ENCODE measurements at regions not wholly inside any gene's neighbourhood (a gene's known extent, or its start where the extent isn't known, plus 50 kb on each side); places are given as distances from the start of the nearest gene placed in this dataset.

DNA sequence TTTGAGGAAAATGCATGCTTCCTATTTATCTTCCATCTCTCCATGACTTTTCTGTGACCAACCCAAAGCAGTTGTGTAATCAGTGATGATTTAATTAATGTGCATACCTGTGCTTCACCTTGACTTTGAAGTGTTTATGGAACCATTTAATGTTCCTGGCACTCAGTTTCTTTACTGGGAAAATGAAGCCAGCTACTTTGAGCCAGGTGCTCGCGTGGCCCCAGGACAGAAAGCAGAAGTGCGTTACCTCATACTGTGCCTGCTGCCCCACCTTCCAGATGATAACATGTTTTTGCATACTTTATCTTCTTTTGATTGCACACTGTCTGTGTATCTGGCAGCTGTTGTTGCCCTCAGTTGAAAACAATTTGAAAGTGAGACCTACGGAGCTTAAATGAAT is 61.3 kb downstream of the PMAIP1 start:
- in situ Hi-C loops (cut with HindIII; ENCODE audit: extremely low pct_ligation_motif_present, low pct_unique_long_range_greater_than_20kb), result no loop called here
- 5% methylated on average over 4 of the region's 4 CpGs for WGBS (ENCODE audit: low lambda C conversion rate)

DNA sequence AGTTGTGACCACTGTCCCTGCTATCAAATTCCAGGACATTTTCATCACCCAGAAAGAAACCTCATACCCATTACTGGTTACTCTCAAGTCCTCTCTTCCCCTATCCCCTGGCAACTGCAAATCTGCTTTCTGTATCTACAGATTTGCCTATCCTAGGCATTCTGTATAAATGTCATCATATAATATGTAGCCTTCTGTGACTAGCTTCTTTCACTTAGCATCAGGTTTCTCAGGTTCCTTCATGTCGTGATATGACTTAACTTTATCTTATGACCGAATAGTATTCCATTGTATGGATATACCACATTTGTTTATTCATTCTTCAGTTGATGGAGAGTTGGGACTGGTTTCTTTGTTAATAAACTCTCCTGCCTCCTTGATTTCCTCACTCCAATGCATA is 60.5 kb downstream of the PMAIP1 start:
- ChIA-PET CTCF (ENCODE audit: low intra/inter-chr PET ratio, low total read pairs) (no interaction called here), POLR2A (no interaction called here)
- Histone ChIP-seq H3K4me1 (ENCODE audit: insufficient read depth, low read length) (no peaks in the 10 kb centered on the region), H3K27ac (ENCODE audit: extremely low read length, insufficient read depth, low read length) (no peak overlapping the region), H3K9me3 (ENCODE audit: low read length) (no peaks in the 10 kb centered on the region), H3K27me3 (ENCODE audit: control insufficient read depth in 1 of 2, insufficient read depth in 2 of 2, low read length in 2 of 2) (no peaks in the 10 kb centered on the region; a peak in 1 of 5 replicates), H4K20me1 (ENCODE audit: insufficient read depth, low read length) (no peaks in the 10 kb centered on the region), H3K9ac (ENCODE audit: insufficient read depth, low read depth, low read length) (no peak overlapping the region), H3K4me3 (replicated peaks in 1 of 3; ENCODE audit: insufficient read depth in 1 of 3, low read depth in 2 of 3, low read length in 3 of 3) (no peak overlapping the region), H3K36me3 (replicated peaks in 1 of 2; ENCODE audit: control insufficient read depth in 1 of 2, insufficient read depth in 2 of 2, low read length in 2 of 2) (no peaks in the 10 kb centered on the region), H2AFZ (ENCODE audit: low read length) (no peak overlapping the region), H3K79me2 (ENCODE audit: insufficient read depth, low read length) (no peaks in the 10 kb centered on the region), H3K4me2 (ENCODE audit: low read depth, low read length) (no peak overlapping the region)
- WGBS (ENCODE audit: low lambda C conversion rate), result 3% methylated on average over 2 of the region's 2 CpGs
- in situ Hi-C loops (cut with HindIII; ENCODE audit: extremely low pct_ligation_motif_present, low pct_unique_long_range_greater_than_20kb), result no loop called here
- intact Hi-C loops (cut with micrococcal nuclease; ENCODE audit: unreplicated experiment), result no loop called here
- DNase-seq (ENCODE audit: low spot score) (no peak), ATAC-seq (no peak), FAIRE-seq (no peak)
- TF ChIP-seq ZNF230 (CRISPR knock-in tag; IDR thresholded peaks at IDR 0.05) (no peak), STAT5B (CRISPR knock-in tag; IDR thresholded peaks at IDR 0.05) (no peak), RBFOX2 (IDR thresholded peaks at IDR 0.05; ENCODE audit: low read depth, low read length) (no peak), ZFP62 (CRISPR knock-in tag; IDR thresholded peaks at IDR 0.05) (no peak), ZNF12 (CRISPR knock-in tag; IDR thresholded peaks at IDR 0.05) (no peak), KDM1A (CRISPR knock-in tag; IDR thresholded peaks at IDR 0.05) (no peak), PRPF4 (IDR thresholded peaks at IDR 0.05; ENCODE audit: low read depth, low read length, poor library complexity, severe bottlenecking) (no peak), NFKBIZ (CRISPR knock-in tag; IDR thresholded peaks at IDR 0.05) (no peak), ZNF703 (CRISPR knock-in tag; IDR thresholded peaks at IDR 0.05; ENCODE audit: borderline replicate concordance) (no peak), MAFK (conservative IDR thresholded peaks at IDR 0.05 in 1 of 2, IDR thresholded peaks at IDR 0.05 in 1 of 2; ENCODE audit: low read length in 2 of 2) (no peak)
- TF ChIP-seq, protein P1, sequence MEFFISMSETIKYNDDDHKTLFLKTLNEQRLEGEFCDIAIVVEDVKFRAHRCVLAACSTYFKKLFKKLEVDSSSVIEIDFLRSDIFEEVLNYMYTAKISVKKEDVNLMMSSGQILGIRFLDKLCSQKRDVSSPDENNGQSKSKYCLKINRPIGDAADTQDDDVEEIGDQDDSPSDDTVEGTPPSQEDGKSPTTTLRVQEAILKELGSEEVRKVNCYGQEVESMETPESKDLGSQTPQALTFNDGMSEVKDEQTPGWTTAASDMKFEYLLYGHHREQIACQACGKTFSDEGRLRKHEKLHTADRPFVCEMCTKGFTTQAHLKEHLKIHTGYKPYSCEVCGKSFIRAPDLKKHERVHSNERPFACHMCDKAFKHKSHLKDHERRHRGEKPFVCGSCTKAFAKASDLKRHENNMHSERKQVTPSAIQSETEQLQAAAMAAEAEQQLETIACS (CRISPR knock-in tag; IDR thresholded peaks at IDR 0.05), result no peak
- TF ChIP-seq, protein P2, sequence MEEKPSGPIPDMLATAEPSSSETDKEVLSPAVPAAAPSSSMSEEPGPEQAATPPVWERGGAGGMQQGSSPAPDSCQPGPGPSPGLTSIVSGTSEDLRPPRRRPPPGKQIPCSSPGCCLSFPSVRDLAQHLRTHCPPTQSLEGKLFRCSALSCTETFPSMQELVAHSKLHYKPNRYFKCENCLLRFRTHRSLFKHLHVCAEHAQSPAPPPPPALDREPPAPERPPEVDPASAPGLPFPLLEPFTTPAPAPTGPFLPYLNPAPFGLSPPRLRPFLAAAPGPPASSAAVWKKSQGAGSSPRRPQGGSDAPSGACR (CRISPR knock-in tag; IDR thresholded peaks at IDR 0.05), result no peak
- no TSS peak for BruUV-seq (replicated peaks)

More for the DNA sequence above, 61.3 kb downstream of the PMAIP1 start:
- ATAC-seq (no peak), FAIRE-seq (no peak), DNase-seq (ENCODE audit: low spot score) (no peak)
- ChIA-PET POLR2A (no interaction called here), CTCF (ENCODE audit: low intra/inter-chr PET ratio, low total read pairs) (no interaction called here)
- Histone ChIP-seq H3K27me3 (ENCODE audit: control insufficient read depth in 1 of 2, insufficient read depth in 2 of 2, low read length in 2 of 2) (no peaks in the 10 kb centered on the region; a peak in 1 of 5 replicates), H3K4me2 (ENCODE audit: low read depth, low read length) (no peak overlapping the region), H3K79me2 (ENCODE audit: insufficient read depth, low read length) (no peaks in the 10 kb centered on the region), H3K36me3 (replicated peaks in 1 of 2; ENCODE audit: control insufficient read depth in 1 of 2, insufficient read depth in 2 of 2, low read length in 2 of 2) (no peaks in the 10 kb centered on the region), H3K4me3 (replicated peaks in 1 of 3; ENCODE audit: insufficient read depth in 1 of 3, low read depth in 2 of 3, low read length in 3 of 3) (no peak overlapping the region), H3K27ac (ENCODE audit: extremely low read length, insufficient read depth, low read length) (no peak overlapping the region), H4K20me1 (ENCODE audit: insufficient read depth, low read length) (no peaks in the 10 kb centered on the region), H2AFZ (ENCODE audit: low read length) (no peak overlapping the region), H3K4me1 (ENCODE audit: insufficient read depth, low read length) (no peaks in the 10 kb centered on the region), H3K9me3 (ENCODE audit: low read length) (no peaks in the 10 kb centered on the region), H3K9ac (ENCODE audit: insufficient read depth, low read depth, low read length) (no peak overlapping the region)
- no peak for TF ChIP-seq NKX3-1 (CRISPR knock-in tag; IDR thresholded peaks at IDR 0.05)
- no TSS peak for BruUV-seq (replicated peaks)
- intact Hi-C loops (cut with micrococcal nuclease; ENCODE audit: unreplicated experiment), result no loop called here
